ENCODE measurements at regions not wholly inside any gene's neighbourhood (a gene's known extent, or its start where the extent isn't known, plus 50 kb on each side); places are given as distances from the start of the nearest gene placed in this dataset.

DNA sequence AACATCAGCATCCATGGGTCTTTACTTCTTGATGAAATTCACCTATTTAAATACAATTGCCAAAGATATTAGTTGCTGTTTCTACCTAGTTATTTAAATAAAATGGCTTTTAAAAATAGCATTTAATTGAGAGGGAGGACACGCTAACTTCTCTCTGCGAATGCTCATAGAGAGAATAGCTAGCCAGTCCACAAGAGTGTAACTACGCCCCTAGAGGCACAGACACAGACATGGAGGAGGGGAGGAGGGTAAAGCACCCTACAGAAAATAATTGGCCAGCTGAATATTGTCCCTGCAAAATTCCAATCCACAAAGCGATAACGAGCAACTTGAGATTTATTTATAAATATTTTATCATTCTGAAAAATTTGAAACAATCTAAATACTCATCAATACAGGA lies 97.0 kb upstream of the PAPOLG start:
- DNase-seq: no peak

DNA sequence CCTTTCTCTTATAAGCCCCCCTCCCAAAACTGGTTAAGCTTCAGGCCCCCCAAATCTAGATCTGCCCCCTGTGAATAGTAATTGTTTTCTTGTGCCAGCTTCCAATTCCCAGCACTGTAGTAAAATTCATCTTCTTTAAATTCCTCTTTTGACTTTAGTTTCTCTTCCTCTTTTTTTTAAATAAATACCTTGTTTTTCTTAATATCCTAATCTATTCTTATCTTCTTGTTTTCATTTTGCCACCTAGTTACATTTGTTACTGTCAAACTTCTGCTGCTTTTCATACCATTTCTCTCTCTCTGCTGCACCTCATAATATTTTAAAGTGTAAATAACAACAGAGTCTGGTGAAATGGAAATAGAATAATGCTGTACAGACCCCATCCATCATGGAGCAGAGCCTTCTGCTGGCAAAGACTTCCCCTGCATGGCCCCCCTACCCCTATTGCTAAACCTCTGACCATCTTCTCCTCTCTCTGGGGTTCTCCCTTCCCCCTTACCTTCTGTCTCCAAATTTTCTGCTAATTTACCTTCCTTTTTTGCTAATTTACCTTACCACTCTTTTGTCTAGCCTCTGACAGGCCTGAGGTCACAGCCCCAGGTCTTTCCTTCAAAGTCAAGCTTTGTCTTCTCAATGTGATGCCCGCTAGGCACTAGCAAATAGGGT lies 94.9 kb upstream of the PAPOLG start:
- DNase-seq: no peak

- DNase-seq: no peak
Measured at GRCh38 chr2:60662781-60663180, 93.3 kb upstream of the PAPOLG start.

DNA sequence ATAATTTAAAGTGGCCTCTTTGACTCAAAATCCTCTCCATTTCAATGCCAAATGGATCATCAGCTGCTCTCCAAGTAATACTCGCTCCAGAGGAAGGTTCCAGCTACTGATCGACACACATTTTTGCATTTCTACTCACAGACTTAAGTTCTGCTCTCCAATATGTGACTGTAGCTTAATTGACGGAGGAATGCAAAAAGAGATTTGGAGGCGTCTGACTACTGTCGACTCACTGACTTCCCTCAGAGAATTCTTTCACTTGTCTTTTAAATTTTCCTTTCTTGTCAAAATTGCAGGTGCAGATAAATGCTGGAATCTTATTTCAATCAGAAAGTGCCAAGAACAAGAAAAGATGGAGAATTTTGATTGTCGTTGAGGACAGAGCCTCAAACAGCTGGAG lies 84.1 kb upstream of the PAPOLG start:
- no peak for DNase-seq

GRCh38 chr2:60674524-60675165 lies 81.4 kb upstream of the PAPOLG start:
- DNase-seq: peak in 13 of 14 donors; percentile 1 to 73 (median 45)

- no peak for DNase-seq
Measured at GRCh38 chr2:60675301-60675700, 80.8 kb upstream of the PAPOLG start.

- no peak for DNase-seq
Measured at GRCh38 chr2:60676706-60677330, 79.2 kb upstream of the PAPOLG start.

- DNase-seq: no peak
Measured at GRCh38 chr2:60677356-60677755, 78.7 kb upstream of the PAPOLG start.

GRCh38 chr2:60678551-60678950 lies 77.5 kb upstream of the PAPOLG start:
- DNase-seq: no peak

- no peak for DNase-seq
Measured at GRCh38 chr2:60679036-60679780, 76.9 kb upstream of the PAPOLG start.

- DNase-seq: no peak
Measured at GRCh38 chr2:60693551-60693950, 62.5 kb upstream of the PAPOLG start.

DNA sequence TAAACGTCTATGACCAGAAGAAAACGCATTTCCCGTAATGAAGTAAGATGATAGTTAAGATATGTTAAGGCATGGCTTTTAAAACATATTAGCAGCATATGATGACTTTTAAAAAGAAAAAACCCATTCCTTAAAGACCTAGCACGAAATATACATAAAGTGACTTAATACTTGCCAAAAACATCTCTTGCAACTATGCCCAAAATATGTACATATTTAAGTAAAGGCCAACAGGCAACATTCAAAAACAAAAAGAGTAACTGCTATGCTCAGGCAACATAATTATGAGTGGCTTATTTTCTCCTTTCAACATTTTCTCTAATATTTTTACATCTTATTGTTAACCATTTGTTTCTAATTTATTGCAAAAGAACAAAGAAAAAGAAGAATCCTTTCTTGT lies 60.3 kb upstream of the PAPOLG start:
- DNase-seq: no peak

GRCh38 chr2:60699617-60700016 lies 56.5 kb upstream of the PAPOLG start:
- no peak for DNase-seq

DNA sequence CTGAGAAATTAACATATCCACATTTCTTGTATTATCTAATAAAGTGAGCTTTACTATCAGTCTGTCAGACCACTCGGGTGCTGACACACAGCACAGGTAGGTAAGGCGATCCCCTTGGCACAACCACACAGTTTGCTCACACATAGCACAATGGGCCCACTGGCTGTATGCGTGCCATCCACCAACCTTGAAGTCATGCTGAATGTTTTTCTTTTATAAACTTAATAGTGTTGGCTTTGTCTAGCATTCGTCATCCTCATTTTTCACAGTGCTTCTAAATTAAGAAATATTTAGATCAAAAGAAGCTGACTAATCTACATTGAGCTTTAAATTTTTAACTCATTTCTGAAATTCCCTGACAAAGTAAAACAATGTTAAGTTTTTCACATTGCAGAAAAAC lies 50.0 kb upstream of the PAPOLG start:
- no peak for DNase-seq
